ENCODE measurements at regions not wholly inside any gene's neighbourhood (a gene's known extent, or its start where the extent isn't known, plus 50 kb on each side); places are given as distances from the start of the nearest gene placed in this dataset.

DNA sequence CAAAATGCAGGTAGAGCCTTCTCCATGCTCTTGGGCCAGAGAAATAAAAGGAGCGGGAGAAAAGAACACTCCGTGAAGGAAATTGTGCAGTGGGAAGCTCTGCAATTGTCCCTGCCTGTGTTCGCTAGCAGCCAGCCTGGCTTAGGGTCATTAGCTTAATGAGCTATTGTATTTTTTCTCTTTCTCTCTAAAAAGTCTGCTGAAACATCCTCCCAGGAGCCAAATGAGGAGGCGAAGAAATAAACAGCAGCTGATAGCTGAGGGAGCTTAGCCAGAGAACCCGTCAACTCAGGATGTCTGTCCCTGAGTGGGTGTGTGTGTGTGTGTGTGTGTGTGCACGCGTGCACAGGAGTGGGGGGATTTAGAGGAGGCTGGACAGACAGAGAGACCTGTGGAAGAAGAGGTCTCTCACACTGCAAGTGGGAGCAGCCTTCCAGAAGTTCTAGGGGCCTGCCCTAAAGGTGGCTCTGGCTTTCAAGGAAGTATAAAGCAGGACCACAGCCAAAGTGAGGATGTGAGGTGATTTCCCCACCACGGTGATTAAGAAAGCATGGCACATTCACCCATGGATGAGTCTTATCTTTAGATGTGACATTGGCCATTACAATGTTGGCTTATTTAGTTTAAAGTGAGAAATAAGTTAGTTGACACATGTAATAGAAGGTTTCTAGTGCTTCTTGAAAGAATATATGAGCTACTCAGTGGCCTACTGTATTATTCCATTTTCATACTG lies 690.4 kb downstream of the RNF144A start:
- no peaks in the 10 kb centered on the region for H3K27me3 Mint-ChIP-seq (ENCODE audit: unreplicated experiment)
- H3K4me3 Mint-ChIP-seq (ENCODE audit: unreplicated experiment) = no peak overlapping the region
- no peaks in the 10 kb centered on the region for H3K36me3 Mint-ChIP-seq (ENCODE audit: unreplicated experiment)
- H3K4me1 Mint-ChIP-seq (ENCODE audit: unreplicated experiment) = no peaks in the 10 kb centered on the region
- no peak for TF ChIP-seq CTCF (IDR thresholded peaks at IDR 0.05)
- H3K9me3 Mint-ChIP-seq (ENCODE audit: unreplicated experiment) = peaks cover 3% of the 10 kb centered on the region
- DNase-seq (ENCODE audit: extremely low spot score, unreplicated experiment) = no peak
- H3K27ac Mint-ChIP-seq (ENCODE audit: unreplicated experiment) = no peak overlapping the region

DNA sequence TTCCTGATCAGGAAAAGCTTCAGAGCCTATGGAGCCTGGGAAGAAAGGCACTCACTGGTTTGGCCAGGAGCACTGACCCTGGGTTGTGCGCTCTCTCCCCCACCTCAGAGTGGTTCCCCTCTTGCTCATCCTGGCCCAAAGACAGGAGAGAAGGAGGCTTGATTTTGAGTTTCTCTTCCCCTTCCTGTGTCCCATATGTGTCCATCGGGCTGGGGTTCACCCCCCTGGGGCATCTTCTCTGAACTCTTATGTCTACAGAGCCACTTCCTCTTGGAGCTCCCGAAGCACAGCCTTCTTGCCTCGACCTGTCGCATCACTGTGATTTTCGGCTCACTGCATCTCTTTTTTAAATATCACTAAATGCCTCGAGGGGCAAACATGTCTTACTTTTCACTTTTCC lies 692.3 kb downstream of the RNF144A start:
- Mint-ChIP-seq H3K9me3 (ENCODE audit: unreplicated experiment) (peaks cover 5% of the 10 kb centered on the region), H3K4me3 (ENCODE audit: unreplicated experiment) (no peak overlapping the region), H3K36me3 (ENCODE audit: unreplicated experiment) (no peaks in the 10 kb centered on the region), H3K4me1 (ENCODE audit: unreplicated experiment) (no peaks in the 10 kb centered on the region), H3K27ac (ENCODE audit: unreplicated experiment) (no peak overlapping the region), H3K27me3 (ENCODE audit: unreplicated experiment) (no peaks in the 10 kb centered on the region)
- no peak for DNase-seq (ENCODE audit: extremely low spot score, unreplicated experiment)
- no peak for TF ChIP-seq CTCF (IDR thresholded peaks at IDR 0.05)

DNA sequence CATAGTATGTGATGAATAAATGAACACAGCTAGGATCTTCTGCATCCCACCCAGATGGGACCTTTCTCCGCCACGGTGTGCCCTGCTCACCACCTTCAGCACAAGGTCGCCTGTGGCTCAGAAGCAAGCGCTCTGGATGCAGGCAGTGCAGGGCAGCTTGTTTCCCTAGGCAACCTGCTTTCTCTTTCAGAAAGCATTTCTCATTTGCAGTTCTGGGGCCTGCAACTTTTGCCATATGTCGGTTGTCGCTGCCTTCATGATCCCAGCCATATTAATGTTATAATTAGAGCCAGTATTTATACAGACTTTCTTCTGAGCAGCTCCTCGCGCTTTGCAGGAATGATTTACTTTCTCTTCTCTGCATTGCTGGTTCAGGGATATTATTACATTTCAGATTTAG lies 692.8 kb downstream of the RNF144A start:
- Mint-ChIP-seq H3K36me3 (ENCODE audit: unreplicated experiment) (no peaks in the 10 kb centered on the region), H3K27ac (ENCODE audit: unreplicated experiment) (no peak overlapping the region), H3K27me3 (ENCODE audit: unreplicated experiment) (no peaks in the 10 kb centered on the region), H3K4me1 (ENCODE audit: unreplicated experiment) (no peaks in the 10 kb centered on the region), H3K4me3 (ENCODE audit: unreplicated experiment) (no peak overlapping the region), H3K9me3 (ENCODE audit: unreplicated experiment) (peaks cover 5% of the 10 kb centered on the region)
- TF ChIP-seq CTCF (IDR thresholded peaks at IDR 0.05) = no peak
- no peak for DNase-seq (ENCODE audit: extremely low spot score, unreplicated experiment)

DNA sequence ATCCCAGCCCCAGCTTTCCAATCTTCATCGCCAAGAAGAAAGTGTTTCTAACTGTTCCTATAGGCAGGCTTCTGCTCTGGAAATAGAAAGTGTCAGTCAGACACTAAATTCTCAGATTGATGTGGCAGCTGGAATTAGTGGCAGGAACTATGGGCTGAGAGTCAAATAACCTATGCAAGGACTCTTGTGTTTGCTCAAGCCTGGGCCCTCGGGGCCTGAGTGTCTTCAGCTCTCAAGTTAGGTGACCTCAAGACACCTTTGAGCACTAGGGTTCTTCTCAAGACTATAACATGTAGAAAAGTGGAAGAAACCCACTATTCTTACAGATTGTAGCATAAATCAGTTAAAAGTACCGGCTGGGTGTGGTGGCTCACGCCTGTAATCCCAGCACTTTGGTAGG lies 694.5 kb downstream of the RNF144A start:
- Mint-ChIP-seq H3K36me3 (ENCODE audit: unreplicated experiment) (no peaks in the 10 kb centered on the region), H3K4me3 (ENCODE audit: unreplicated experiment) (no peak overlapping the region), H3K27ac (ENCODE audit: unreplicated experiment) (no peak overlapping the region), H3K27me3 (ENCODE audit: unreplicated experiment) (no peaks in the 10 kb centered on the region), H3K9me3 (ENCODE audit: unreplicated experiment) (peaks cover 8% of the 10 kb centered on the region), H3K4me1 (ENCODE audit: unreplicated experiment) (no peaks in the 10 kb centered on the region)
- no peak for TF ChIP-seq CTCF (IDR thresholded peaks at IDR 0.05)
- no peak for DNase-seq (ENCODE audit: extremely low spot score, unreplicated experiment)

- no peak for DNase-seq (ENCODE audit: extremely low spot score, unreplicated experiment)
- H3K4me3 Mint-ChIP-seq (ENCODE audit: unreplicated experiment) = no peak overlapping the region
- H3K9me3 Mint-ChIP-seq (ENCODE audit: unreplicated experiment) = peaks cover 8% of the 10 kb centered on the region
- H3K27me3 Mint-ChIP-seq (ENCODE audit: unreplicated experiment) = no peaks in the 10 kb centered on the region
- H3K4me1 Mint-ChIP-seq (ENCODE audit: unreplicated experiment) = no peaks in the 10 kb centered on the region
- TF ChIP-seq CTCF (IDR thresholded peaks at IDR 0.05) = no peak
- no peak overlapping the region for H3K27ac Mint-ChIP-seq (ENCODE audit: unreplicated experiment)
- H3K36me3 Mint-ChIP-seq (ENCODE audit: unreplicated experiment) = no peaks in the 10 kb centered on the region
Measured at GRCh38 chr2:7612969-7613368, 695.8 kb downstream of the RNF144A start.
